ENCODE measurements at regions not wholly inside any gene's neighbourhood (a gene's known extent, or its start where the extent isn't known, plus 50 kb on each side); places are given as distances from the start of the nearest gene placed in this dataset.

DNA sequence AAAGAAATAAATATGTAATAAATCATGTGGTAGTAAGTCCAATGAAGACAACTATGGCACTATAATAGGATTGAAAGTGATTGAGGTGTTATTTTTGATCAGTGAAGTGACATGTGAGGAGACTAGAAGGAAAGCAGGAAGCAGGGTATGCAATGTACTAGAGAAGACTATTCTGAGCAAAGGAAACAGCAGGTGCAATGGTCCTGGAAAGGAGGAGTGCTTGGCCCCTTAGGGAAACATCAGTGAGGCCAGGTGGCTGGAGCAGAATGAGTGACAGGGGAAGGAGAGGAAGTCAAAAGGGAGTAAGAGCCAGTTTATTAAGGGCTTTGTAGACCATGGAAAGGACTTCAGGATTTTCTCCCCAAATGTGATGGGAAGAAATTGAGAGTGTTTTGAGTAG is 207.6 kb upstream of the HCCS start:
- DNase-seq: no peak

DNA sequence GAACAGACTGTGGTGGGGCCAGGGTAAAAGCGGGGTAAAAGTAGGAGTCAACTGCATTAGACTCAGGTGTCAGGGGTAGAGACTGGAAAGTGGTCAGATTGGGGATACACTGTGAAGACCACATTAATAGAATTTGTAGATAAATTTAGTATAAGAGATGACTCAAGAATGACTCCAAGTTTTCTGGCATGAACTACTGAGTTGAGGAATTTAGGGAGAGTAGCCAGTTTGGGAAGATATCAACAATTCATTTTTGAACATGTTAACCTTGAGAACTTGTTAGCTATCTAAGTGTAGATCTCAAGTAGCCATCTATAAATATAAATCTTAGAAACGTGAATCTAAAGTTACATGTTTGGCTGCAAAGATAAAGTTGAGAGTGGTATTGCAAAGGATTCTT is 206.9 kb upstream of the HCCS start:
- DNase-seq: no peak

GRCh38 chrX:10906866-10907265 is 204.3 kb upstream of the HCCS start:
- no peak for DNase-seq

- no peak for DNase-seq
These were observed 189.0 kb upstream of the HCCS start for GRCh38 chrX:10922159-10922558.

GRCh38 chrX:10922835-10923234 is 188.3 kb upstream of the HCCS start:
- DNase-seq: no peak

- no peak for DNase-seq
These were observed 187.7 kb upstream of the HCCS start for GRCh38 chrX:10923466-10923865.

- no peak for DNase-seq
These were observed 184.7 kb upstream of the HCCS start for GRCh38 chrX:10926404-10926803.

DNA sequence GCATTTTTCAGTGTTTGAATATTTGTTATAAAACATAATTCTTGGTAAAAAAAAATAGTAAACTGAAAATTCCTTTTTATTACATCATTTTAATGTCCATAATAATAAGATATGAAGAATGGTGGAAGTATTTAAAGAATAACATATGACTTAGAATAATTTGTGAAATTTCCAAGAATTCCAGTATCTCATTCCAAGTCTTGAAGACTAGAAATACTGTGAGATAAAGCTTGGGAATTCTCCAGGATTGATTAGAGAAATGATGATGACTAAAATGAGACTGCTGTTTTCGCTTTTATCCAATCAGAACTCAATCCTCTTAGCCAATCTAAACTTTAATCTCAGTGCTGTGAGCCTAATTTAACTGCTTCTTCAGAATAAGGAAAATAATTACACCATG is 184.2 kb upstream of the HCCS start:
- no peak for DNase-seq

GRCh38 chrX:10929747-10930146 is 181.4 kb upstream of the HCCS start:
- no peak for DNase-seq

- no peak for DNase-seq
These were observed 181.0 kb upstream of the HCCS start for GRCh38 chrX:10930151-10930550.

GRCh38 chrX:10931976-10932375 is 179.2 kb upstream of the HCCS start:
- no peak for DNase-seq

DNA sequence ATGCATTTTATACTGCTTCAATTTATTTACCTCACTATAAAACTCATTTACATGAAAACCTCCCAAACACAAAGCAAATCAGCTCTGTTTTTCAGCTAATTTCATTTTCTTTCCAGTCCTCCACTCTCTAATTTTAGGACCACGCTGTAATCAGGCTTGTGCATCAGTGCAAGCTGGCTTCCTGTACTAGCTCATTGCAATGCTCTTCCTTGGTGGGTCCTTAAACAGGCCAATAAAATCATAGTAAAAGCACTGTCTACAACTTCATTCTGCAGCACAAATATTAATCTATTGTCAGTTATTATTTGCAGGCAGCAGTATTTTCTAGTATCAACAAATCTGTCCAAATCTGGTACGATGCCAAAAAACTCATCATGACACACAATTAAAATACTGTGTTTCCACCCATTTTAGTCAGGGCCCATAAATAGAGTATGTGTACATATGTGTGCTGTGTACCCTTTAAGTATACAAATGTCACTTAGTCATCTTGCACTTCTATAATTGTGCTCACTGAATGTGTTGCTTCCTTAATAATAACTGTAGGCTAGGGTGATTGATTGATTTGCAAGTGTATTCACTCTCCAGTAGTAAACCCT is 178.2 kb upstream of the HCCS start:
- DNase-seq: no peak

DNA sequence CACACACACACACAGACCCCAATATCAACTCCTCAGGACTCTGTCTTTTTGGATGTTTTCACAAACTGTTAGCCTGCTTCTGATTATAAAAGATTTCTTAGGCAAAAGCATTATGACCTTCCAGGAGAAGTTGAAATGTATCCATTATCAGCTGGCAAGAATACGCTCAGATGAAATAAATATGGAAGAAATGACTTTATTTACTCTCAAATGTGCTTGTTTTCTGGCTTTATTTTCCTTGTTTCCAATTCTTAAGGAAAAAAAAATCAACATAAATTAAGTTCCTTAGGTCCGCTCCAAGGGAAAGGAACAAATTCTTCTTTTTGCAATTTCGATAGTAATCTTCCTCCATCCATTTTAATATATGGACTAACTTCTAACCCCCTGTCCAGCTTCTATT is 175.6 kb upstream of the HCCS start:
- no peak for DNase-seq

DNA sequence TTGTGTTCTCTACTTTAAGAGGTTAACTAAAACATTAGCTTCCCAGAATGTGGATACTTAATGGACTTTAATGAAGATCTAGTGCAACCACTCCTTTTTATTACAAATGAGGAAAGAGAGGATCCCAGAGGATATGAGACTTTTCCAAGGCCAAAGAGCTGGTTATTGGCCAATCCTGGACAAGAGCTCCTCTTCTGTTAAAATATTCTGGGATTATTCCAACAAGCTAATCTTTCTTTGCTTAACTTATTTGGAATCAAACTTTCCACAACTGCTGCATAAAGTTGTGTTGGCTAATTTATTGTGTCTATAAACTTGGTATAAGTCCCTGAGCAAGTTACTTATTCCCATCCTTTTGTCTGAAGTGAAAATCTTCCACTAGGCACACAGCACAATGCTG is 174.2 kb upstream of the HCCS start:
- DNase-seq: no peak

DNA sequence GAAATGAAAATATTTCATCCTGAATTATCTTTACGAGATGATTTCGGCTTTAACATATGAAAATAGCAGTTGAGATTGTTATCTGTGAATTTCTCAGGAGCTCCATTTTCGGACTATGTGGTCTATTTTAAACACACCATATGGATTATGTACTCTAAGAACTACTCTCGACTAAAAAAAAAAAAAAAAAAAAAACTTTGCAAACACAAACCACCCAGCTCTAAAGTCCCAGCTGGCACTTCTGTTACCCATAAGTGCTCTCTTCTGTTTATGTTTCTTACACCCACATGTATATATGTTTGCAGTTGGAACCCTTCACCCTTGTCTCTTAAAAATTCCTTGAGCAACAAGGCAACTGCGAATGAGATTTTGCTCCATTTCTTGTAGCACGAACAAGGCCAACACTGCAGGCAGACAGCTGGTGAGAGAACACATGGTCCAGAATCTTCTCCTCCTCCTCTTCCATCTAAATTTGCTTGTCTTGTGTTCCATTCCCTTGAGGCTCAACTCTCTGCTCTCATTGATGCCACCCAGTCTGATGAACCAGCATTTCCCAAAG is 172.7 kb upstream of the HCCS start:
- DNase-seq: no peak

GRCh38 chrX:10939424-10939823 is 171.7 kb upstream of the HCCS start:
- DNase-seq: no peak

DNA sequence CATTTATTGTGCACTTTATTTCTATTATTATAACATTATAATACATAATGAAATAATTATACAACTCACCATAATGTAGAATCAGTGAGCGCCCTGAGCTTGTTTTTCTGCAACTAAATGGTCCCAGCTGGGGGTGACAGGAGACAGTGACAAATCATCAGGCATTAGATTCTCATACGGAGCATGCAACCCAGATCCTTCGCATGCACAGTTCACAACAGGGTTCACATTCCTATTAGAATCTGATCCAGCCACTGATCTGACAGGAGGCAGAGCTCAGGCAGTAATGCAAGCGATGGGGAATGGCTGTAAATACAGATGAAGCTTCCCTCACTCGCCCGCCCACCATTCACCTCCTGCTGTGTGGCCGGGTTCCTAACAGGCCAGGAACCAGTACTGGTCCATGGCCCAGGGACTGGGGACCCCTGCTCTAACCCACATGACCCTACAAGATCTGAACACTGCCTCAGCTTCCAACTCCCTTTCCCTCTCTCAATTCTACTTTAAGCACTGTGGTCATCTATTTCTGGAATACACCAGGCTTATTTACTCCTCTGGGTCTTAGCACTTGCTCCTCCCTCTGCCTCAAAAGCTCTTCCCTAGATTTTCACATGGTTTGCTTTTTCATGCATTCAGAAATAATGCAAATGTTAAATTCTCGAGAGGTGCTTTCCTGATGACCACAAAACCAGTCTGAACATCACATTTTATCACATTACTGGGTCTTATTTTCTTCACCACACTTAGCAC is 166.8 kb upstream of the HCCS start:
- no peak for DNase-seq

DNA sequence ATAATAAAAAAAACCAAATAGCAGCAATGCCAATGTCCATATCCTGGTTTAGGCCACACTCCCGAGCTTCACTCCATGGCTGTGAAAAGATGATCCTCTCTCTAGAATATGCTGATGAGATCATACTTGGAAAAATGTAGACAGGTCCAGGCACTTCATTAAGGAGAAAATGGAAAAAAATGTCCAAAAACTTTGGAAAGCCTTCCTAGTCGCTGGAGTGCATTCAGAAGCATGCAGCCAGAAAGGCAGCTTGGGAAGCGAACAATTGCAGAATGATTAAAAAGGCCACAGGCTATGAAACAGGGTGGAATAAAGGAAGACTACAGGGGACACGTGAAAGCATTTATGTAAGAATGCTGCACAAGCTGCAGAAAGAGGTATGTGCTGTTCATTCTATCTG is 165.6 kb upstream of the HCCS start:
- no peak for DNase-seq

DNA sequence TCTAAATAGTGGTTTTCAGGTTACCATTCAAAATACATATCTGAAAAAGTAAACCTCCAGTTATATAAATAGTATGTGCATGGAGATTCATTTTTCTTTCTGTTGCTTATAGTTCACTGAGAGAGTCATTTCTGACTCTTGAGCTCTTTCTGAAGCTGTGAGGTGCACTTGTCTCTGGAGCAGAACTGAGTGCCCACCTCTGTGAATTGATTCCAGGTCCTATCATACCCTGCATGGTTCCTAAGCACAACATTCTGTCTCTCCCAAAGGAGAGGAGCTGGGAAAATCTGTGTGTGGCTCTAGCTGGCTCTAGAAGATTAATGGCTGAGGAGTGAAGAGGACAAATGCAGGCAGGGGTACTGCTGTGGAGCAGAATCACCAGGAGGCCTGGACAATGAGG is 161.6 kb upstream of the HCCS start:
- no peak for DNase-seq

- DNase-seq: no peak
These were observed 158.5 kb upstream of the HCCS start for GRCh38 chrX:10952619-10953018.

- no peak for DNase-seq
These were observed 145.8 kb upstream of the HCCS start for GRCh38 chrX:10965174-10965798.

DNA sequence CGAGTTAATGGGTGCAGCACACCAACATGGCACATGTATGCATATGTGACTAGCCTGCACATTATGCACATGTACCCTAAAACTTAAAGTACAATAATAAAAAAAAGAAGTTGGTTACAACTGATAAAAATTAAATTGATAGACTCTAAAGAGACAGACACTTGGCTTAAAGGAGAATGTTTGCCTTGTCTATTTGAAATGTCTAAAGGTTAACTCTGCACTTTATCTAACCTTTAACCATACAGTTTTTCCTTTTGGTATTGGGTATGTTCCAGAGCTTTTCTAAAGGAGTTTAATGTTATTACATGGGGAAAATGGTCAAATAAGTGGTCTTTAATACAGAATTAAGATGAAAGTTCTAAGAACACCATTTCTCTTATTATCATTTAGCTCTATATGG is 145.1 kb upstream of the HCCS start:
- DNase-seq: no peak

GRCh38 chrX:10971176-10971575 is 140.0 kb upstream of the HCCS start:
- no peak for DNase-seq

- DNase-seq: no peak
These were observed 139.4 kb upstream of the HCCS start for GRCh38 chrX:10971759-10972158.

Data from activated CD4-positive, alpha-beta T cell treated with anti-CD3 and anti-CD28 coated beads, Interleukin-2, amount 50 U/mL, for 4 hours (primary cell).